ENCODE measurements at regions not wholly inside any gene's neighbourhood (a gene's known extent, or its start where the extent isn't known, plus 50 kb on each side); places are given as distances from the start of the nearest gene placed in this dataset.

GRCh38 chr13:106275446-106276032, 259.9 kb downstream of the EFNB2 start:
- intact Hi-C loops (cut with DNase I): loop anchor here in 1 of 2 donors (10.0 kb wide), 1 partner anchor 249 kb away; no protein-coding TSS in a partner anchor
- H3K9me3 ChIP-seq (ENCODE audit: control insufficient read depth, low read length): no peaks in the 10 kb centered on the region
- ATAC-seq (ENCODE audit: low FRiP score): no peak
- DNase-seq: no peak
- 59 to 65% methylated on average over 4 of the region's 4 CpGs for WGBS, 2 donors
- no peaks in the 10 kb centered on the region for H3K27me3 ChIP-seq (ENCODE audit: control insufficient read depth in 1 of 2, insufficient read depth in 2 of 2, low read length in 1 of 2)
- H3K27ac ChIP-seq (ENCODE audit: low read depth in 1 of 2, low read length in 2 of 2): no peak overlapping the region
- peaks cover 0 to 1% of the 10 kb centered on the region in 2 donors for H3K4me1 ChIP-seq (ENCODE audit: control insufficient read depth in 1 of 2, insufficient read depth in 2 of 2, low read length in 2 of 2)
- no peaks in the 10 kb centered on the region for H3K36me3 ChIP-seq (ENCODE audit: control insufficient read depth in 1 of 2, insufficient read depth in 2 of 2, low read length in 1 of 2)
- no peak overlapping the region for H3K4me3 ChIP-seq (ENCODE audit: low read length in 2 of 2)

- H3K27me3 ChIP-seq (ENCODE audit: control insufficient read depth in 1 of 2, insufficient read depth in 2 of 2, low read length in 1 of 2): no peaks in the 10 kb centered on the region
- no peak overlapping the region for H3K27ac ChIP-seq (ENCODE audit: low read depth in 1 of 2, low read length in 2 of 2)
- no peak for ATAC-seq (ENCODE audit: low FRiP score)
- peaks cover 0 to 1% of the 10 kb centered on the region in 2 donors for H3K4me1 ChIP-seq (ENCODE audit: control insufficient read depth in 1 of 2, insufficient read depth in 2 of 2, low read length in 2 of 2)
- no peak overlapping the region for H3K4me3 ChIP-seq (ENCODE audit: low read length in 2 of 2)
- WGBS, 2 donors: 49 to 52% methylated on average over 3 of the region's 3 CpGs
- DNase-seq: no peak
- no peaks in the 10 kb centered on the region for H3K36me3 ChIP-seq (ENCODE audit: control insufficient read depth in 1 of 2, insufficient read depth in 2 of 2, low read length in 1 of 2)
- no peaks in the 10 kb centered on the region for H3K9me3 ChIP-seq (ENCODE audit: control insufficient read depth, low read length)
- intact Hi-C loops (cut with DNase I): loop anchor here in 1 of 2 donors (10.0 kb wide), 1 partner anchor 250 kb away; no protein-coding TSS in a partner anchor
Observed at GRCh38 chr13:106274551-106275203, 260.8 kb downstream of the EFNB2 start.

DNA sequence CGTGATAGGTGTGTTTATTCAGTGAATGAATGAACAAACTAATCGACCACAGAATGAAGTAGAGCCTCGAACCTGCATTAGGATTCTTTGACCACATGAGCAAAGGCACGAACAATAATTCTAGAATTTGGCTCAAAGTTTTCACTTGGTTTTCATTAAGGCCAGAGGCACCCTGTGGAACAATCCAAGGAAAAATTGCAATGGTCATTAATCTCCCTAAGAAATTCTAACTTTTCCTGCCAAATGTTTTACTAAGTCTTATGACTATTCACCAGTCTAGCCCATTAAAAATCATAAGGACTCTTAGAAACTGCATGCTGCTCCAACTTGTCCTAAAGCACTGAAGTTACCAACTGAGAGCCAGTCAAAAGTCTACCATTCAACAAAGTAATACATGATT, 271.7 kb downstream of the EFNB2 start:
- H3K27me3 ChIP-seq (ENCODE audit: control insufficient read depth in 1 of 2, insufficient read depth in 2 of 2, low read length in 1 of 2): peaks cover 0 to 1% of the 10 kb centered on the region in 2 donors
- intact Hi-C loops (cut with DNase I): no loop called here
- no peak overlapping the region for H3K27ac ChIP-seq (ENCODE audit: low read depth in 1 of 2, low read length in 2 of 2)
- WGBS, 2 donors: 63 to 66% methylated on average over 4 of the region's 4 CpGs
- ATAC-seq (ENCODE audit: low FRiP score) (no peak), DNase-seq (no peak)
- H3K4me1 ChIP-seq (ENCODE audit: control insufficient read depth in 1 of 2, insufficient read depth in 2 of 2, low read length in 2 of 2): no peaks in the 10 kb centered on the region
- H3K4me3 ChIP-seq (ENCODE audit: low read length in 2 of 2): no peak overlapping the region
- no peaks in the 10 kb centered on the region for H3K36me3 ChIP-seq (ENCODE audit: control insufficient read depth in 1 of 2, insufficient read depth in 2 of 2, low read length in 1 of 2)
- no peaks in the 10 kb centered on the region for H3K9me3 ChIP-seq (ENCODE audit: control insufficient read depth, low read length)

DNA sequence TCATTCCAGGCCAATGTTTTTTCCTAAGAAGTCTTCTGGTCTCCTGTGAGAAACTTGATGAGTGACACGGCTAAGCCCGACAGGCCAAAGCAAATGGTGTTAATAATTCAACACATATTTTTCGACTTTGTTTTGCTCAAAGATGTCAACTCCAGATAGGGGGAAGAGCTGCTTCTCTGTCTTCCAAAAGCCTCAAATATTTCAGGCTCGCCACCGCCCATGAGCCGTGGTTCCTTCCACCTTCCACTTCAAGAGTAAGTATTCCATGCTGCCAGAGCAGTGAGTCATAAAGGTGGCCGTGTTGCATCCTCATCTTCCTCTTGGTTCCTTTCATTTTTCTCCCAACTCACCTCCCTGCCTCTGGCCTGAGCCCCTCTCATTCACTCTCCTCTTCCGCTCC, 272.6 kb downstream of the EFNB2 start:
- ATAC-seq (ENCODE audit: low FRiP score) (no peak), DNase-seq (no peak)
- H3K9me3 ChIP-seq (ENCODE audit: control insufficient read depth, low read length): no peaks in the 10 kb centered on the region
- peaks cover 0 to 1% of the 10 kb centered on the region in 2 donors for H3K27me3 ChIP-seq (ENCODE audit: control insufficient read depth in 1 of 2, insufficient read depth in 2 of 2, low read length in 1 of 2)
- WGBS, 2 donors: 95 to 96% methylated on average over 8 of the region's 8 CpGs
- no peak overlapping the region for H3K27ac ChIP-seq (ENCODE audit: low read depth in 1 of 2, low read length in 2 of 2)
- intact Hi-C loops (cut with DNase I): no loop called here
- no peaks in the 10 kb centered on the region for H3K36me3 ChIP-seq (ENCODE audit: control insufficient read depth in 1 of 2, insufficient read depth in 2 of 2, low read length in 1 of 2)
- H3K4me3 ChIP-seq (ENCODE audit: low read length in 2 of 2): no peak overlapping the region
- no peaks in the 10 kb centered on the region for H3K4me1 ChIP-seq (ENCODE audit: control insufficient read depth in 1 of 2, insufficient read depth in 2 of 2, low read length in 2 of 2)

GRCh38 chr13:106261450-106261849, 274.0 kb downstream of the EFNB2 start:
- Histone ChIP-seq H3K27ac (ENCODE audit: low read depth in 1 of 2, low read length in 2 of 2) (no peak overlapping the region), H3K4me3 (ENCODE audit: low read length in 2 of 2) (no peak overlapping the region), H3K27me3 (ENCODE audit: control insufficient read depth in 1 of 2, insufficient read depth in 2 of 2, low read length in 1 of 2) (peaks cover 0 to 1% of the 10 kb centered on the region in 2 donors), H3K4me1 (ENCODE audit: control insufficient read depth in 1 of 2, insufficient read depth in 2 of 2, low read length in 2 of 2) (no peaks in the 10 kb centered on the region), H3K9me3 (ENCODE audit: control insufficient read depth, low read length) (no peaks in the 10 kb centered on the region), H3K36me3 (ENCODE audit: control insufficient read depth in 1 of 2, insufficient read depth in 2 of 2, low read length in 1 of 2) (no peaks in the 10 kb centered on the region)
- intact Hi-C loops (cut with DNase I): no loop called here
- no peak for ATAC-seq (ENCODE audit: low FRiP score)
- 95 to 96% methylated on average over 7 of the region's 7 CpGs for WGBS, 2 donors
- DNase-seq: no peak

DNA sequence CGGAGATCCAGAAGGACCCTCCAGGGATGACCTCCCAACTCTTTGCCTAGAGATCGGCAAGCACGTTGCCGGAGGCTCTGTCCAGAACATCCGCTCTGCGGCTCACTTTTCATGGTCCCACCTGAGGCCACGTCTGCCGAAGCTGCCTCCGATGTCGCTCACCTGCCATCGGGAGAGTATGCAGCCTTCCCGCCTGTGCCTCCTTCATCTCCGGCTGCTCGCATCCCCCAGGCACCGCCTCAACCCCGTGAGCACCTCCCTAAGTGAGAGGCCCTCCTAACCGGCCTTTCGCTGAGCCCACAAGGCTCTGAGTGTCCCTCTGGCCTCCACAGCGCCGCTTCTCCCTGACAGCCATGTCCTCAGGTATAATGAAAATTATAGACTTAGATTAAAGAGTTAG, 275.1 kb downstream of the EFNB2 start:
- DNase-seq: no peak
- 98% methylated on average over 20 of the region's 20 CpGs for WGBS, 2 donors

GRCh38 chr13:106259928-106260327, 275.5 kb downstream of the EFNB2 start:
- Histone ChIP-seq H3K4me3 (ENCODE audit: low read length in 2 of 2) (no peak overlapping the region), H3K9me3 (ENCODE audit: control insufficient read depth, low read length) (no peaks in the 10 kb centered on the region), H3K36me3 (ENCODE audit: control insufficient read depth in 1 of 2, insufficient read depth in 2 of 2, low read length in 1 of 2) (no peaks in the 10 kb centered on the region), H3K27me3 (ENCODE audit: control insufficient read depth in 1 of 2, insufficient read depth in 2 of 2, low read length in 1 of 2) (peaks cover 0 to 1% of the 10 kb centered on the region in 2 donors), H3K4me1 (ENCODE audit: control insufficient read depth in 1 of 2, insufficient read depth in 2 of 2, low read length in 2 of 2) (no peaks in the 10 kb centered on the region), H3K27ac (ENCODE audit: low read depth in 1 of 2, low read length in 2 of 2) (no peak overlapping the region)
- 97 to 98% methylated on average over 19 of the region's 19 CpGs for WGBS, 2 donors
- no peak for DNase-seq
- intact Hi-C loops (cut with DNase I): no loop called here
- ATAC-seq (ENCODE audit: low FRiP score): no peak

More for the DNA sequence above, 275.1 kb downstream of the EFNB2 start:
- no peaks in the 10 kb centered on the region for H3K4me1 ChIP-seq (ENCODE audit: control insufficient read depth in 1 of 2, insufficient read depth in 2 of 2, low read length in 2 of 2)
- ATAC-seq (ENCODE audit: low FRiP score): peak; percentile 41
- no peak overlapping the region for H3K27ac ChIP-seq (ENCODE audit: low read depth in 1 of 2, low read length in 2 of 2)
- H3K36me3 ChIP-seq (ENCODE audit: control insufficient read depth in 1 of 2, insufficient read depth in 2 of 2, low read length in 1 of 2): no peaks in the 10 kb centered on the region
- H3K27me3 ChIP-seq (ENCODE audit: control insufficient read depth in 1 of 2, insufficient read depth in 2 of 2, low read length in 1 of 2): peaks cover 0 to 1% of the 10 kb centered on the region in 2 donors
- H3K9me3 ChIP-seq (ENCODE audit: control insufficient read depth, low read length): no peaks in the 10 kb centered on the region
- no peak overlapping the region for H3K4me3 ChIP-seq (ENCODE audit: low read length in 2 of 2)
- intact Hi-C loops (cut with DNase I): no loop called here

DNA sequence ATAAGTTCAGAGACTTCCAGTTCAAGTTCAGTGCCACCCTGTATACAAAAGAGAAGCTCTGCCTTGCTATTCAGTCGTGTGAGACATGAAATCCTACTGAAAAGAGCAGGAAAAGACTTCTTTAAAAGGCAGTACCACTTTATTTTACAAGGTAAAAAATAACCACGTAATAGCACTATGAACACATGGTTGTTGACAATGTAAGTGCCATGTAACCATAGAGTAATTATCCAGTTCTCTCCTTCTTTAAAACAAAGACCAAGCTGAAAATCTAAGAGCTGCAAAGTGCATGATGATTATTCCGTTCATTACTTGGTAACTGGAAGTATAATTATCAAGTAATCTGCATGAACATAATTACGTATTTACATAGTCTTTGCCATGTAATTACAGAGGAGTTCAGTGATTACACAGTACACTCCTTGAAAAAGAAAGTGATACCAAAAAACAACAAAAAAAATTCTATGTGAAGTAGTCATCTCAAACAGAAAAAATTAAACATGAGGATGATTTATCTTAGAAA, 288.7 kb downstream of the EFNB2 start:
- no peak for DNase-seq
- Histone ChIP-seq H3K36me3 (ENCODE audit: control insufficient read depth in 1 of 2, insufficient read depth in 2 of 2, low read length in 1 of 2) (no peaks in the 10 kb centered on the region), H3K27me3 (ENCODE audit: control insufficient read depth in 1 of 2, insufficient read depth in 2 of 2, low read length in 1 of 2) (no peaks in the 10 kb centered on the region), H3K9me3 (ENCODE audit: control insufficient read depth, low read length) (no peaks in the 10 kb centered on the region), H3K4me3 (ENCODE audit: low read length in 2 of 2) (no peak overlapping the region), H3K4me1 (ENCODE audit: control insufficient read depth in 1 of 2, insufficient read depth in 2 of 2, low read length in 2 of 2) (no peaks in the 10 kb centered on the region), H3K27ac (ENCODE audit: low read depth in 1 of 2, low read length in 2 of 2) (no peak overlapping the region)
- WGBS, 2 donors: 51 to 55% methylated on average over 4 of the region's 4 CpGs
- no peak for ATAC-seq (ENCODE audit: low FRiP score)
- intact Hi-C loops (cut with DNase I): no loop called here

DNA sequence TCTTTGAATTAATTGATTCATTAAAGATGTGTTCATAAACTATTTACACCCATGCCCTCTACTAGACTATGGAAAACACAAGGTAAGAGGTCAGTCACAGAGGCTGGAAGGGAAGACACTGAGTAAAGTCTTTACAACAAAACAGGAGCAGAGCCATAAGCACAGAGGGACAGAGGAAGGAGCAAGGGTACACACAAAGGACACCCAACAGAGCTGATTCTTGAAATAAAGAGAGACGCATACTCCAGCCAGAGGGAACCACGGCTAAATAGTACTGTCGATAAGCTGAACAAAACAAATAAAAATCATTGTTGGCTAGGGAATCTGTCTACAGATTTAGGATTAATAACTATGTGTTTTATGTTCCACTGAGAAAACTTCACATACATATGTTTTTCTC, 289.2 kb downstream of the EFNB2 start:
- intact Hi-C loops (cut with DNase I): no loop called here
- WGBS, 2 donors: 35 to 42% methylated on average over 3 of the region's 3 CpGs

More for the DNA sequence above, 289.2 kb downstream of the EFNB2 start:
- H3K4me3 ChIP-seq (ENCODE audit: low read length in 2 of 2): no peak overlapping the region
- ATAC-seq (ENCODE audit: low FRiP score) (no peak), DNase-seq (no peak)
- no peaks in the 10 kb centered on the region for H3K9me3 ChIP-seq (ENCODE audit: control insufficient read depth, low read length)
- no peaks in the 10 kb centered on the region for H3K27me3 ChIP-seq (ENCODE audit: control insufficient read depth in 1 of 2, insufficient read depth in 2 of 2, low read length in 1 of 2)
- H3K36me3 ChIP-seq (ENCODE audit: control insufficient read depth in 1 of 2, insufficient read depth in 2 of 2, low read length in 1 of 2): no peaks in the 10 kb centered on the region
- no peak overlapping the region for H3K27ac ChIP-seq (ENCODE audit: low read depth in 1 of 2, low read length in 2 of 2)
- no peaks in the 10 kb centered on the region for H3K4me1 ChIP-seq (ENCODE audit: control insufficient read depth in 1 of 2, insufficient read depth in 2 of 2, low read length in 2 of 2)

All from aorta (tissue), 5 donors.